ENCODE measurements at regions not wholly inside any gene's neighbourhood (a gene's known extent, or its start where the extent isn't known, plus 50 kb on each side); places are given as distances from the start of the nearest gene placed in this dataset.
"Not testable (repeated sequence)": the region's sequence is repeated elsewhere in the genome, so short reads cannot be mapped to it uniquely, and the experiment has no call there.

DNA sequence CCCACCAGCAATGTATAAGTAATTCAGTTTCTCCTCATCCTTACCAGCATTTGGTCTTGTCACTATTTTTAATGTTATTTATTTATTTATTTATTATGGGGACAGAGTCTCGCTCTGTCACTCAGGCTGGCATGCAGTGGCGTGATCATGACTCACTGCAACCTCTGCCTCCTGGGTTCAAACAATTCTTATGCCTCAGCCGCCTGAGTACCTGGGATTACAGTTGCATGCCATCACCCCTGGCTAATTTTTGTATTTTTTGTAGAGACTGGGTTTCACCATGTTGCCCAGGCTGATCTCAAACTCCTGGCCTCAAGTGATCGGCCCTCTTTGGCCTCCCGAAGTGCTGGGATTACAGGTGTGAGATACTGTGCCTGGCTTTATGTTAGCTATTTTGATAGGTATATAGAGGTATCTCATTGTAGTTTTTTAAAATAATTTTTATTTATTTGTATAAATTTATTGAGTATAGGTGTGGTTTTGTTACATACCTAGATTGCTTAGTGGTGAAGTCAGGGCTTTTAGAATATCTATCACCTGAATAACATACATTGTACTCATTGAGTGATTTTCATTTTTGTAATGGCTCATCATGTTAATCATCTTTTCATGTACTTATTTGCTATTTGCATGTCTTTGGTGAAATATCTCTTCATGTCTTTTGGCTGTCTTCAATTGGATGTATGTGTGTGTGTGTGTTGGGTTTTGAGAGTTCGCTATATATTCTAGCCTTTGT lies 53.3 kb downstream of the TANC2 start:
- no peak overlapping the region for H3K9ac ChIP-seq (ENCODE audit: insufficient read length, low read depth)
- H3K27me3 ChIP-seq (ENCODE audit: insufficient read depth, insufficient read length), result no peaks in the 10 kb centered on the region
- no peak for TF ChIP-seq YY1 (IDR thresholded peaks at IDR 0.05; ENCODE audit: insufficient read depth, insufficient read length)
- no peak for DNase-seq (ENCODE audit: low read depth, low spot score)
- H3K9me3 ChIP-seq (ENCODE audit: insufficient read depth, low read length), result peaks cover 9% of the 10 kb centered on the region; the same call in 1 of the 2 replicates
- no peak overlapping the region for H3K4me3 ChIP-seq (ENCODE audit: insufficient read length, low read depth)
- H3K4me1 ChIP-seq (ENCODE audit: insufficient read depth, insufficient read length), result no peaks in the 10 kb centered on the region
- no peaks in the 10 kb centered on the region for H3K36me3 ChIP-seq (ENCODE audit: insufficient read depth, insufficient read length, low read length)

- no peak for DNase-seq (ENCODE audit: low read depth, low spot score)
- Histone ChIP-seq H3K9me3 (ENCODE audit: insufficient read depth, low read length) (peaks cover 9% of the 10 kb centered on the region; the same call in 1 of the 2 replicates), H3K36me3 (ENCODE audit: insufficient read depth, insufficient read length, low read length) (no peaks in the 10 kb centered on the region), H3K27me3 (ENCODE audit: insufficient read depth, insufficient read length) (no peaks in the 10 kb centered on the region), H3K4me1 (ENCODE audit: insufficient read depth, insufficient read length) (no peaks in the 10 kb centered on the region), H3K4me3 (ENCODE audit: insufficient read length, low read depth) (no peak overlapping the region), H3K9ac (ENCODE audit: insufficient read length, low read depth) (no peak overlapping the region)
- TF ChIP-seq ZNF274 (IDR thresholded peaks at IDR 0.05; ENCODE audit: low read depth, low read length), result no peak
- no peak for TF ChIP-seq SUZ12 (IDR thresholded peaks at IDR 0.05; ENCODE audit: extremely low read depth, insufficient read depth, insufficient read length)
- no peak for TF ChIP-seq YY1 (IDR thresholded peaks at IDR 0.05; ENCODE audit: insufficient read depth, insufficient read length)
Observed at GRCh38 chr17:63022567-63022966, 56.5 kb downstream of the TANC2 start.

GRCh38 chr17:63023049-63023448 lies 57.0 kb downstream of the TANC2 start:
- no peaks in the 10 kb centered on the region for H3K36me3 ChIP-seq (ENCODE audit: insufficient read depth, insufficient read length, low read length)
- no peaks in the 10 kb centered on the region for H3K27me3 ChIP-seq (ENCODE audit: insufficient read depth, insufficient read length)
- H3K4me3 ChIP-seq (ENCODE audit: insufficient read length, low read depth), result no peak overlapping the region
- no peak for DNase-seq (ENCODE audit: low read depth, low spot score)
- peaks cover 9% of the 10 kb centered on the region; the same call in 1 of the 2 replicates for H3K9me3 ChIP-seq (ENCODE audit: insufficient read depth, low read length)
- no peak overlapping the region for H3K9ac ChIP-seq (ENCODE audit: insufficient read length, low read depth)
- H3K4me1 ChIP-seq (ENCODE audit: insufficient read depth, insufficient read length), result no peaks in the 10 kb centered on the region
- TF ChIP-seq SUZ12 (IDR thresholded peaks at IDR 0.05; ENCODE audit: extremely low read depth, insufficient read depth, insufficient read length) (no peak), YY1 (IDR thresholded peaks at IDR 0.05; ENCODE audit: insufficient read depth, insufficient read length) (no peak), ZNF274 (IDR thresholded peaks at IDR 0.05; ENCODE audit: low read depth, low read length) (no peak)

DNA sequence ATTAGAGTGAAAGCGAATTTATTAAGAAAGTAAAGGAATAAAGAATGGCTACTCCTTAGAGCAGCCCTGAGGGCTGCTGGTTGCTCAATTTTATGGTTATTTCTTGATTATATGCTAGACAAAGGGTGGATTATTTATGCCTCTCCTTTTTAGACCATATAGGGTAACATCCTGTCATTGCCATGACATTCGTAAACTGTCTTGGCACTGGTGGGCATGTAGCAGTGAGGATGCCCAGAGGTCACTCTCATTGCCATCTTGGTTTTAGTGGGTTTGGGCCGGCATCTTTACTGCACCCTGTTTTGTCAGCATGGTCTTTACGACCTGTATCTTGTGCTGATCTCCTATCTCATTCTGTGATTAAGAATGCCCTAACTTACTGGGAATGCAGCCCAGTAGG lies 58.2 kb downstream of the TANC2 start:
- no peak for TF ChIP-seq ZNF274 (IDR thresholded peaks at IDR 0.05; ENCODE audit: low read depth, low read length)
- TF ChIP-seq SUZ12 (IDR thresholded peaks at IDR 0.05; ENCODE audit: extremely low read depth, insufficient read depth, insufficient read length), result no peak
- TF ChIP-seq YY1 (IDR thresholded peaks at IDR 0.05; ENCODE audit: insufficient read depth, insufficient read length), result no peak
- Histone ChIP-seq H3K9ac (ENCODE audit: insufficient read length, low read depth) (no peak overlapping the region), H3K36me3 (ENCODE audit: insufficient read depth, insufficient read length, low read length) (no peaks in the 10 kb centered on the region), H3K27me3 (ENCODE audit: insufficient read depth, insufficient read length) (no peaks in the 10 kb centered on the region), H3K9me3 (ENCODE audit: insufficient read depth, low read length) (peaks cover 9% of the 10 kb centered on the region; the same call in 1 of the 2 replicates), H3K4me3 (ENCODE audit: insufficient read length, low read depth) (no peak overlapping the region), H3K4me1 (ENCODE audit: insufficient read depth, insufficient read length) (no peaks in the 10 kb centered on the region)
- DNase-seq (ENCODE audit: low read depth, low spot score), result no peak

DNA sequence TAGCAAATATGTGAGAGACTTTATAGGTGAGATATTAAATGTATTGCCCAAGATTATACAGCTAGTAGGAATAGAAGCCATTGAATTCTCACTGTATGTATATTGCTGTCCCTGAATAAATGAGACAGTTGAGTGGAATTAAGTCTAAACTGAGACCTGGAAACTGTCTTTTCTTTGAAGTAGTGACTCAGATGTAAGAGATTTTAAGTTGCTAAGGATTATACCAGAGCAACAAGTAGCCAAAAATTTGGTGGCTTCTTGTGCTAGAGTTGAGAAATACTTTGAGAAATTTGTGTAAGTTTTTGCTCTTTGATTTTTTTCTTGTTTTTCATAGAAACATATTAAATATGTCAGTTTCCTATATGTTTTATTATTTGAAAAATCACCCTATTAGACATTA lies 58.7 kb downstream of the TANC2 start:
- no peak overlapping the region for H3K9ac ChIP-seq (ENCODE audit: insufficient read length, low read depth)
- no peak for DNase-seq (ENCODE audit: low read depth, low spot score)

DNA sequence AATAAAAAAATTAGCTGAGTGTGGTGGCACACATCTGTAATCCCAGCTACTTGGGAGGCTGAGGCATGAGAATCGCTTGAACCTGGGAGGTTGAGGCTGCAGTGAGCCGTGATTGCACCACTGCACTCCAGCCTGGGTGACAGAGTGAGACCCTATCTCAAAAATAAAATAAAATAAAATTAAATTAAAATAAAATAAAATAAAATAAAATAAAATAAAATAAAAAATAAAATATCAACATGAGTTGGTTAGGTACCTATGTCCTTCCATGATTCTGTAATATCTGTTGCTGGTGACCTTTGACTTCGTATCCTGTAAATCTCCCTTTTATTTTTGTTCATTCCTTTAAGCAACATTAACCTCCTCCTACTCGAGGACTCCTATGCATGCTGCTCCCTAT lies 59.6 kb downstream of the TANC2 start:
- H3K9ac ChIP-seq (ENCODE audit: insufficient read length, low read depth); H3K4me1 ChIP-seq (ENCODE audit: insufficient read depth, insufficient read length); H3K27me3 ChIP-seq (ENCODE audit: insufficient read depth, insufficient read length); H3K36me3 ChIP-seq (ENCODE audit: insufficient read depth, insufficient read length, low read length); DNase-seq (ENCODE audit: low read depth, low spot score); H3K9me3 ChIP-seq (ENCODE audit: insufficient read depth, low read length); H3K4me3 ChIP-seq (ENCODE audit: insufficient read length, low read depth): not testable (repeated sequence)

More for the DNA sequence above, 58.7 kb downstream of the TANC2 start:
- no peaks in the 10 kb centered on the region for H3K27me3 ChIP-seq (ENCODE audit: insufficient read depth, insufficient read length)
- H3K36me3 ChIP-seq (ENCODE audit: insufficient read depth, insufficient read length, low read length), result no peaks in the 10 kb centered on the region
- H3K4me3 ChIP-seq (ENCODE audit: insufficient read length, low read depth), result no peak overlapping the region
- peaks cover 9% of the 10 kb centered on the region; the same call in 1 of the 2 replicates for H3K9me3 ChIP-seq (ENCODE audit: insufficient read depth, low read length)
- no peaks in the 10 kb centered on the region for H3K4me1 ChIP-seq (ENCODE audit: insufficient read depth, insufficient read length)
- TF ChIP-seq YY1 (IDR thresholded peaks at IDR 0.05; ENCODE audit: insufficient read depth, insufficient read length) (no peak), SUZ12 (IDR thresholded peaks at IDR 0.05; ENCODE audit: extremely low read depth, insufficient read depth, insufficient read length) (no peak), ZNF274 (IDR thresholded peaks at IDR 0.05; ENCODE audit: low read depth, low read length) (no peak)

GRCh38 chr17:63029541-63029940 lies 63.5 kb downstream of the TANC2 start:
- no peaks in the 10 kb centered on the region for H3K36me3 ChIP-seq (ENCODE audit: insufficient read depth, insufficient read length, low read length)
- H3K27me3 ChIP-seq (ENCODE audit: insufficient read depth, insufficient read length), result no peaks in the 10 kb centered on the region
- TF ChIP-seq SUZ12 (IDR thresholded peaks at IDR 0.05; ENCODE audit: extremely low read depth, insufficient read depth, insufficient read length), result no peak
- TF ChIP-seq YY1 (IDR thresholded peaks at IDR 0.05; ENCODE audit: insufficient read depth, insufficient read length), result no peak
- no peak for TF ChIP-seq ZNF274 (IDR thresholded peaks at IDR 0.05; ENCODE audit: low read depth, low read length)
- peaks cover 7% of the 10 kb centered on the region; the same call in 1 of the 2 replicates for H3K9me3 ChIP-seq (ENCODE audit: insufficient read depth, low read length)
- H3K4me3 ChIP-seq (ENCODE audit: insufficient read length, low read depth), result no peak overlapping the region
- H3K9ac ChIP-seq (ENCODE audit: insufficient read length, low read depth), result no peak overlapping the region
- DNase-seq (ENCODE audit: low read depth, low spot score), result no peak
- no peaks in the 10 kb centered on the region for H3K4me1 ChIP-seq (ENCODE audit: insufficient read depth, insufficient read length)

Measured in NT2/D1 (cell line).